GM12865 (cell line): ENCODE measurements at regions not wholly inside any gene's neighbourhood (a gene's known extent, or its start where the extent isn't known, plus 50 kb on each side); places are given as distances from the start of the nearest gene placed in this dataset.
"Not testable (repeated sequence)": the region's sequence is repeated elsewhere in the genome, so short reads cannot be mapped to it uniquely, and the experiment has no call there.

Source experiments
- DNase-seq: peaks from one replicate; pipeline ENCODE4 v3.0.0; 2010; ENCODE audit warnings: low read depth
- H3K4me3 ChIP-seq: 2 replicates; pipeline ENCODE4 v1.5.1; 2011; ENCODE audit warnings: mild to moderate bottlenecking, low read depth, low read length, control low read depth
- TF ChIP-seq, protein P1 (sequence below): IDR thresholded peaks from 2 replicates; pipeline ENCODE4 v1.5.1; 2011; ENCODE audit warnings: low read length, control low read depth, low read depth, inconsistent platforms; ENCODE audit not compliant: insufficient read depth; ENCODE audit errors: missing control alignments

DNA sequence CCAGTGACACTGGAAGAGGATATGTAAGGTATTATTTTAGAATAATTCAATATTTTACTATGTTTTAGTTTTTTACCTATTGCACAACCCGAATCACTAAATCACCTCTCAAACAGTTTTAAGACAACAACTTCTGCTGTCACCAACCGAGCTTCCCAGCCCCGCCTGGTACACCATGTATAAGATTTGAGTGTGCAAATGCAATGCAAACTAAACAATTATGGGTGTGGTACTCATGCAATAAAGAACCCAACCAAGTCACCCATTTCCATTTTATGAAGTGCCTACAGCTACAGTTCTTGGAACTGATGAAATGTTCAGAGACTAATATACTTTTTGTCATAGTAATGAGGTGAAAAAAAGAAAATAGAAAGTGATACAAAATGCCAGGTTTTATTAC is 256.2 kb downstream of the TAFA4 start:
- no peak for DNase-seq
- H3K4me3 ChIP-seq = no peak overlapping the region
- TF ChIP-seq, protein P1, sequence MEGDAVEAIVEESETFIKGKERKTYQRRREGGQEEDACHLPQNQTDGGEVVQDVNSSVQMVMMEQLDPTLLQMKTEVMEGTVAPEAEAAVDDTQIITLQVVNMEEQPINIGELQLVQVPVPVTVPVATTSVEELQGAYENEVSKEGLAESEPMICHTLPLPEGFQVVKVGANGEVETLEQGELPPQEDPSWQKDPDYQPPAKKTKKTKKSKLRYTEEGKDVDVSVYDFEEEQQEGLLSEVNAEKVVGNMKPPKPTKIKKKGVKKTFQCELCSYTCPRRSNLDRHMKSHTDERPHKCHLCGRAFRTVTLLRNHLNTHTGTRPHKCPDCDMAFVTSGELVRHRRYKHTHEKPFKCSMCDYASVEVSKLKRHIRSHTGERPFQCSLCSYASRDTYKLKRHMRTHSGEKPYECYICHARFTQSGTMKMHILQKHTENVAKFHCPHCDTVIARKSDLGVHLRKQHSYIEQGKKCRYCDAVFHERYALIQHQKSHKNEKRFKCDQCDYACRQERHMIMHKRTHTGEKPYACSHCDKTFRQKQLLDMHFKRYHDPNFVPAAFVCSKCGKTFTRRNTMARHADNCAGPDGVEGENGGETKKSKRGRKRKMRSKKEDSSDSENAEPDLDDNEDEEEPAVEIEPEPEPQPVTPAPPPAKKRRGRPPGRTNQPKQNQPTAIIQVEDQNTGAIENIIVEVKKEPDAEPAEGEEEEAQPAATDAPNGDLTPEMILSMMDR = no peak

DNA sequence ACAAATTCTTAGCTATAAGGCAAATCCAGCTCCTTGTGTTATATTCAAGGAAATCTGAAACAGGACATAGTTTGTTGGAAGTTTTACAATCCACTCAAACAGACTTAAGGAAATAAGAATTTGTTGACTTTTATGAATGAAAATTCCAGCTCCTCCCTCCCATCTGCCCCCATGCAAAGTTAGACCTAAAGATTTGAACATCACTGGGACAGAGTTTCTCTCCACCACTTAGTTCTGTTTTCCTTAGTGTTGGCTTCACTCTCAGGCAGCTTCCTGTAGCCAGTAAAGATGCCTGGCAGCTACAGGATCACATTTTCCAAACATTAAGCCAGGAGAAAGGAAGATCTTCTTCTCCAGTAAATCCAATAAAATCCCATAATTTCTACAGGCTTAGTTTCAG is 265.0 kb downstream of the TAFA4 start:
- TF ChIP-seq, protein P1 = no peak
- H3K4me3 ChIP-seq = no peak overlapping the region
- DNase-seq = no peak

DNA sequence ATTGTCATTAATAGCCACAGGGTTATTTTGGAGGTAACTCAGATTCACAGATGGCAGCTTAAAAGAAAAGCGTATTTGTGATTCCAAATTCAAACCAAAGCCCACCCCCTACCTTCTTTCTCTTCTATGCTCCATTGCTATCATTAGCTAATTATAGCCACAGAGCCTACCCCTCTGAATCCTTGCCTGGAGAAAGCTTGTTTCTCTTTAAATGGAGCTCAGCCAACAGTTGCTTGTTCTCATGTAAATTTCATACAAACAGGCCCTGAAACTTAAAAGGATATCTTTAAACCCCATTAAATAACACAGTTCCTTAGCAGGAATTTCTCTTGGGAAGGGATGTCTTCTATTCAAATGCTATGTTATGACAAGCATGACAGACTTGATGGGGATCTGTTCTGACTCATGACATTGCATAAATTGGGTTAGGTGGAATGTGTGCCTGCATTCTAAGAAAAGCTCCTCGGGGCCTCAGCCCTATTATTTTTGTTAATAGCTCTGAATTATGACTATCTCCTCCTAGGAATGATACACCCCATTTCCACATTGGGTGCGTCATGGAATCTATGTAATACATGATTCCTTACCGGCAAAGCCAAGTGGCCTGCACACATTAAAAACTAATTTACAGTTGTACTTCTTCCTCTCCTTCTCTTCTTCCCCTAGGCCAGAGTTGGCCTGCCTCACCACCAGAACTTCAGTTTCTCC is 265.8 kb downstream of the TAFA4 start:
- TF ChIP-seq, protein P1 = no peak
- DNase-seq = no peak
- H3K4me3 ChIP-seq = no peak overlapping the region

DNA sequence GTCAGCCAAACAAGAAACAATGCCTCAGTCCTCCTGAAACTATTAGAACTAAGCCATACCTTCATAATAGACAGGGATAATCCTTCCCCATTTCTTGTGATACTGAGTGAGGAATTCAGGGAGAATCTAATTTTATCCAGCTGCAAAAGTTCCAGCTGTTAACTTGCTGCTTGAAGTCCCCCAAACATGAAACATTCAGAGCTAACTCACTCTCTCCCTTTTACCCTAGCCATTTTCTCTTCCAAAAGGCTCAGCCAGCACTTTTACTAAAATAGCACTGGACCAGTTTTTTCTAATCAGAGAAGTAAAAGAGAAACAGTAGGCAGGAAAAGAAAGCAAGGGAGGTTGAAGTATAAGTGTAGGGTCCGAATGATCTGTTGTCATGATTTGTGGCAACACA is 268.1 kb downstream of the TAFA4 start:
- TF ChIP-seq, protein P1 = no peak
- H3K4me3 ChIP-seq = no peak overlapping the region

DNA sequence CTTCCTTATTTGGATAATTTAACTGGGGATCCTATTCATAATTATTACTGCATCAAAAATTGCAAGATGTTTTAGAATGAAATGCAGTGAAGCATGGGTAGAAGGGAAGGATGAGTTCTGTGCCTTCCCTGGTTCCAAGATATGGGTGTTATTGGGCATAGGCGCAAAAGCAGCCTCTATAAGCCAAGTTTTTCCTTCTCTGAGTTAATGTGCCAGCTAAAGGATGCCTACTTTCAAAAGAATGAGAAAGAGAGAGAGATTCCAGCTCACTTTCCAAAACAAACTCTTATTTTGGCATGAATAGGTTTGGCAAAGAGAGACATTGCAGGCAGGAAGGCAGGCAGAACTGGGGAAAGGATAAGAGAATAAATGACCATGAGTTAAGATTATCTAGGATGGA is 270.2 kb downstream of the TAFA4 start:
- no peak overlapping the region for H3K4me3 ChIP-seq
- TF ChIP-seq, protein P1 = no peak
- DNase-seq = no peak

More for the DNA sequence above, 268.1 kb downstream of the TAFA4 start:
- no peak for DNase-seq

DNA sequence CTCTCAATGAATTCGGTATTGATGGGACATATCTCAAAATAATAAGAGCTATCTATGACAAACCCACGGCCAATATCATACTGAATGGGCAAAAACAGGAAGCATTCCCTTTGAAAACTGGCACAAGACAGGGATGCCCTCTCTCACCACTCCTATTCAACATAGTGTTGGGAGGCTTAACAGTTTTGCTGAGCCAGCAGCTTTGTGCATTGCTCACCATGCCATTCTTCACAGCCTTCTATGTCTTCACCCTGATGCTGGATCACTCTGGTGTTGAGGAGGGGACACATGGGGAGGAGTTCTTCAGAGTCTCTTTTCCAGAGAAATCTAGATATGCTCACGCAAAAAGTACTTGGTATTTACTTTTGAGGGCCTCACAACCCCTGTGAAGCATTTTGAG is 281.7 kb downstream of the TAFA4 start:
- DNase-seq, H3K4me3 ChIP-seq: not testable (repeated sequence)

DNA sequence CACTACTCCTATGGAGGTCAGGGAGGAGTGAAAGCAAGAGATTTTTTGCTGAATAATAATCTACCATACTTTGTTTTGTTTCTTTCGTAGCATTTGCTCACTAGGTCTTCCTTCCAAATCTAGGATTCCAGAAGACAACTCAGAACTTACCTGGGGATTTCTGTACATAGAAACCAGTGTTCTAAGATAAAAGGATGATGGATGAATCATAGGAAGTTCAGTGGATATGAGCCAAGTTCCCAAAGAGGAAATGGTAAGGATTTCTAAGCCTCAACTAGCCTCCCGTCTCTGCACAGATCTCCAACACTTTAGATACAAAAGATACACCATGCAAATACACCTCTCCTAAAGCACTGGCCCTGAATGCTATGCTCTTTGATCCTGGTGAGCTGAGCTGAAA is 283.9 kb downstream of the TAFA4 start:
- no peak overlapping the region for H3K4me3 ChIP-seq
- no peak for DNase-seq
- TF ChIP-seq, protein P1 = no peak
